ENCODE measurements at regions not wholly inside any gene's neighbourhood (a gene's known extent, or its start where the extent isn't known, plus 50 kb on each side); places are given as distances from the start of the nearest gene placed in this dataset.

GRCh38 chr12:40164034-40164433, 58.2 kb upstream of the SLC2A13 start:
- no peaks in the 10 kb centered on the region for H3K27me3 ChIP-seq (ENCODE audit: insufficient read depth, poor library complexity, severe bottlenecking)
- DNase-seq (ENCODE audit: low read depth in 1 of 2, low spot score in 1 of 2) = no peak
- H3K4me3 ChIP-seq (replicated peaks; ENCODE audit: insufficient read depth, low read length) = no peak overlapping the region
- TF ChIP-seq REST (IDR thresholded peaks at IDR 0.05; ENCODE audit: insufficient replicate concordance, low read depth) (no peak), POLR2AphosphoS5 (IDR thresholded peaks at IDR 0.05; ENCODE audit: low read depth) (no peak), SPI1 (IDR thresholded peaks at IDR 0.05; ENCODE audit: borderline replicate concordance, low read depth) (no peak), CTCF (IDR thresholded peaks at IDR 0.05; ENCODE audit: insufficient read depth, low read length) (no peak), GABPA (IDR thresholded peaks at IDR 0.05; ENCODE audit: low read depth) (no peak)
- no peak overlapping the region for H3K27ac ChIP-seq (replicated peaks)

- Histone ChIP-seq H3K27ac (replicated peaks) (no peak overlapping the region), H3K27me3 (ENCODE audit: insufficient read depth, poor library complexity, severe bottlenecking) (no peaks in the 10 kb centered on the region), H3K4me3 (replicated peaks; ENCODE audit: insufficient read depth, low read length) (no peak overlapping the region)
- TF ChIP-seq CTCF (IDR thresholded peaks at IDR 0.05; ENCODE audit: insufficient read depth, low read length) (no peak), REST (IDR thresholded peaks at IDR 0.05; ENCODE audit: insufficient replicate concordance, low read depth) (no peak), GABPA (IDR thresholded peaks at IDR 0.05; ENCODE audit: low read depth) (no peak), SPI1 (IDR thresholded peaks at IDR 0.05; ENCODE audit: borderline replicate concordance, low read depth) (no peak), POLR2AphosphoS5 (IDR thresholded peaks at IDR 0.05; ENCODE audit: low read depth) (no peak)
- no peak for DNase-seq (ENCODE audit: low read depth in 1 of 2, low spot score in 1 of 2)
Observed at GRCh38 chr12:40162033-40162432, 56.2 kb upstream of the SLC2A13 start.

DNA sequence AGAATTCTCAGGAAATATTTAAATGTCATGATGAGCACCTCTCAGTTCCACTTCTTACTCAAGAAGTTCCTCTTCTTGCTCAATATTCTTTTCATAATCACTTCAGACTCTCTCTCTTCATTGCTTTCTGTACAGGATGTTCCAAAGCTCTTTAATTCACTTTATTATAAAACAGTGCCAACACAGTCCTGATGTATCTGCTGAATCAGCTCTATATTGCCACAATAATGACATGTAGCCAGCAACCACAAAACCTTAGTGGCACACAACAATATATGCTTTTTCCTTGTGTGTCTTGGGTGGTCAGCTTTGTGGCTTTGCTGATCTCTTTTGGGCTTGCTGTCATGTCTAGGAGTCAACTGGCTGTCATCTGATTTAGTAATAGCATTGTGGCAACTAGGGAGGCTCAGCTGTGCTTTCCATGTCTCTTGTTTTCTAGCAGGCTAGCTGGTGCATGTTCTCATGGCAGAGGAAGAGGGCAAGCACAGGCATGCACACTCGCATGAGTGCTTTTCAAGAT, 52.8 kb upstream of the SLC2A13 start:
- DNase-seq (ENCODE audit: low read depth in 1 of 2, low spot score in 1 of 2) = peak; percentile 41 to 69
- Histone ChIP-seq H3K4me3 (replicated peaks; ENCODE audit: insufficient read depth, low read length) (no peak overlapping the region), H3K27ac (replicated peaks) (no peak overlapping the region; the same call in 1 of the 2 replicates), H3K27me3 (ENCODE audit: insufficient read depth, poor library complexity, severe bottlenecking) (no peaks in the 10 kb centered on the region)
- TF ChIP-seq POLR2AphosphoS5 (IDR thresholded peaks at IDR 0.05; ENCODE audit: low read depth) = peak; percentile 36; the same call in 1 of the 2 replicates
- TF ChIP-seq REST (IDR thresholded peaks at IDR 0.05; ENCODE audit: insufficient replicate concordance, low read depth) = no peak
- TF ChIP-seq SPI1 (IDR thresholded peaks at IDR 0.05; ENCODE audit: borderline replicate concordance, low read depth) = no peak
- TF ChIP-seq GABPA (IDR thresholded peaks at IDR 0.05; ENCODE audit: low read depth) = no peak
- TF ChIP-seq CTCF (IDR thresholded peaks at IDR 0.05; ENCODE audit: insufficient read depth, low read length) = no peak
